Dermis microvascular lymphatic vessel endothelial cell (primary cell): ENCODE measurements at regions not wholly inside any gene's neighbourhood (a gene's known extent, or its start where the extent isn't known, plus 50 kb on each side); places are given as distances from the start of the nearest gene placed in this dataset.
"Not testable (repeated sequence)": the region's sequence is repeated elsewhere in the genome, so short reads cannot be mapped to it uniquely, and the experiment has no call there.

Source experiments
- DNase-seq, 2 donors: peaks; one replicate each; pipeline versions ENCODE4 v3.0.0 to v3.0.0-alpha.2; 2010; ENCODE audit warnings: low read depth in 2 of 2

GRCh38 chr6:43887906-43888683, 118.1 kb downstream of the VEGFA start:
- DNase-seq = no peak

GRCh38 chr6:43887340-43887858, 117.4 kb downstream of the VEGFA start:
- no peak for DNase-seq

DNA sequence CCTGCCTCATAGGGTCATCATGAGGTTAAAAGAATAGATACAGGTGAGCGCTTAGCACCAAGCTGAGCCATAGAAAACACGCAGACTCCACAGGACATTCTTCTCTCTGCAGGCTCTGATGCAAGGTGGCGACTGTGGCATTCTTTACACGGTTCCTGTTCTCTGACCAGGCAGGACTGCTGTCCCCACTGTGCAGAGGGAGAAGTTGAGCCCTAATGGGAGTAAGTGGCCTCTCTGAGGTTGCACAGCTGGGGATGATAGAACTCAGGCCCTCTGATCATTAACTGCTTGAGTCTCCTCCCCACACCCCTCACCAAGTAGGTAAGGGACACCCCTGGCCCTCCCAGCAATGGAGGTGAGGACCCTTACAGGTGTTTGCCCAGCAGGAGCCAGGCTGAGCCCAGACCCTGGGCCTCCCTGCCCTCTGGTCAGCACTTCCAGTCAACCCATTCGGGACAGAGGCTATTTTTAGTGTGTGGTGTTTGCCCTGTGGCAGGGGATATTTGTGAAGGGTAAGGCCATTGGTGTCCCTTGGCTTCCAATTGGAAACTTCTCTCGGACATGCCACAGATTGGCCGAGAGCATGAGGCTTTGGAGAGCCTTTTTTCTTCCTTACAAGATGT, 116.8 kb downstream of the VEGFA start:
- DNase-seq = no peak

DNA sequence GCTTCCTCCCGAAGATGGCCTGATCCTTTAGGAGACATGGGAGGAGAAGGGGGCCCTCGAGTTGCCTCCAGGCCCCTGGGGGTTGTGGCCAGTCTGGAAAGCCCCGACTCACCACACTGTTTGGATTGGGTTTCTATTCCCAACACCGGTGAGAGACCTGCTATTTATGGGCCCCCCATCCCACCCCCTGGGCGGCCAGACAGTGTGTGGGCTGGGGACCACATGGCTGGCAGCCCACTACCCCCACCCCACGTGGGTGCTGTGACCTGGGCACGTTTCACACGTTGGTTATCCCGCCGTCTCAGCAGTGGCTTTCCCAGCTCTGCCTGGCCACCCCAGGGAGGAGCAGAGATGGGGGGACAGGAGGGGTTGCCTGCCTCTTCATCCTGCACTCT, 116.1 kb downstream of the VEGFA start:
- DNase-seq = no peak

DNA sequence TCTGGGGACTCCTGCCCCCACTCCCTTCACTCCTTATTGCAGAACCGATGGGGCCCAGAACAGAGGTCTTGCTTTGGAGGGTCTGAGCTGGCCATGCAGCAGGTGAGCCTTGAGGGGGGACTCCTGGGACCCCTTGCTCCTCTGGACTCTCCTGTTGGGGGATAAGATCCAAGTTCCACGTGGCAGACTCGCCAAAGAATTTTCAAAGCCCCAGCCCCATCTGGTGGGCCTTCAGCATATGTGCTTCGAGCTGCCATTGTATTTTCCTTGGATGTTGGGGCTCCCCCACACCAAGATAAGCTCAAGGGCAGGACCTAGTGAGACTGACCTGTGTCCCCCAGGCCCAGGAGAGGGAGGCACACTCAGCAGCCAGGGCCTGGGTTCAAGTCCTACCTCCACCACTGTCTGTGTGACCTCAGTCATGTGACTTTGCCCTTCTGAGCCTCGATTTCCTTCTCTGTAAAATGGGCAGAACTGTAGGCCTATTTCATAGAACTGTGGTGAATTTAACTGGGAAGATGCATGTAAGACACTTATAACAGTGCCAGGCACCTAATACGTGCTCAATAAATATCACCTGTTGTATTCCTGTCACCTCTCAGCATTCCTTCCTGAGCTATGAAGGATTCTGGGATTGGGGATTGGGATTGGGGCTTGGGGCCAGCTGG, 115.5 kb downstream of the VEGFA start:
- DNase-seq = no peak

- DNase-seq = no peak
Measured at GRCh38 chr6:43884652-43885022, 114.6 kb downstream of the VEGFA start.

- DNase-seq = no peak
Measured at GRCh38 chr6:43883847-43884651, 114.0 kb downstream of the VEGFA start.

GRCh38 chr6:43882690-43883448, 112.9 kb downstream of the VEGFA start:
- DNase-seq = not testable (repeated sequence)

- no peak for DNase-seq
Measured at GRCh38 chr6:43880236-43881137, 110.5 kb downstream of the VEGFA start.

DNA sequence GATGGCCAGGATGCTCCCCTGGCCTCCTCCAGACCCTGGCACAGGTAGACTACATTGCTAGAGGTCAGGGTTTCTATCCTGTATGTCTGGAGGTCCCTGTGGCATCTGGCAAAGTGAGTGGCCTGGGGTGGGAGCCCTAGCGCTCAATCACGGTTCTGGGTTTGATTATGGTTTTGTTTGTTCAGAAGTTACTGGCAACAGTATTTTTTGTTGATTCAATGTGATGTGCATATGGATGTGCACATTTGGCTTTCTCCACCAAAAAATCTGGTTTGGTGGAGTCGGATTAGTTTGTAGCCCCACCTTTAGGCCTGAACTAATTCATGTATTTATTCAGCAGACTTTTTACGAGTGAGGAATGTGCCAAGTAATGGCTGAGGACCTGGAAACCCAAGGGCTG, 109.7 kb downstream of the VEGFA start:
- no peak for DNase-seq

DNA sequence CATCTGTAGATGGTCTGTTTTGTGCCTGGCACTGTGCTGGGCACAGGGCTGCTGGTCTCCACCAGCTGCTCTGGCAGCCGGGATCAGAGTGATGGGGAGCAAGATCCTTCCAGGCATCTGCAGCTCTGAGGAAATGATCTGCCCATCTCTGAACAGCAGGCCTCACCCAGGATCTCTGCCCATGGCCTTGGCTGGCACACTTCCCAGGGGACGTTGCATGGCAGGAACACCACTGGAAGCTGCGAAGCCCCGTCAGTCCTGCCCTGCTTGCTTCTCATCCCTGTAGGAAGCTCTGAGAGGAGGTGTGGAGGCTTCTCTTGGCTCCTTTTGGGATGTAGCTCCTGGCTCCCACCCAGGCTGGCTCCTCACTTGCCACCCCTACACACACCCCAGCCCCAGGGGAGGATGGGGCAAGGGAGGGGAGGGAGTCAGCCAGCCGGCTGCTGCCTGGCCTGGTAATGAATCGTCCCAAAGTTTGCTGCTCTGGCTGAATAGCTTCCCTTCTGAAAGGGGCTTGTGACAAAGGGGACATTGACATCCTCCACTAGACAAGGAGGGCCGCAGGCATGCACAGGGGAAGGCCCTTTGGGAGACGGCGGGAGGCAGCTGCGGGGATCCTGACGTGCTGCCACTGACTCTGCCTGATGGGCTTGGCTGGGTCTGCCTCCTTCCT, 108.9 kb downstream of the VEGFA start:
- no peak for DNase-seq

DNA sequence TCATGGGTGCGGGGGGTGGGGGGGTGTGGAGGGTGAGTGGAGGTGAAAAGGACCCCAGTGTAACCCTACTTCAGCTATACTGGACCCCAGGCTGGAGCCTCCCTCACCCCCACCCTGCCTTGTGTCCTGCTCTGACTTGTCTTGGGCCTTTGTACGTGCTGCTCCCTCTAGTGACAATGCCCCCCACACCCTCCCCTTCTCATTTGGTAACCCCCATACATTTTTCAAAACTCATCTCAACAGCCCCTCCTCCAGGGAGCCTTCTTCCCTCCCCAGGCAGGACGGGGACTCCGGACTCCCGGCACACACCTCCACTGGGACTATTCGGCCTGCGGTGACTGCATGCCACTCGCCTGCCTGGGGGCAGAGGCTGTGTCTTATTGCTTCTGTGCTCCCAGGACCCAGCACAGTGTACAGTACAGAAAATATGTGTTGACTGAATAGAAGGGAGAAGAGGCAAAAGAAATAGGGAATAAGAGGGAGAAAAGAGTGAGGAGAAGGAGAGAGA, 108.2 kb downstream of the VEGFA start:
- DNase-seq = no peak

GRCh38 chr6:43877463-43878126, 107.6 kb downstream of the VEGFA start:
- DNase-seq = no peak

GRCh38 chr6:43877036-43877435, 107.0 kb downstream of the VEGFA start:
- DNase-seq = no peak

GRCh38 chr6:43876602-43877001, 106.6 kb downstream of the VEGFA start:
- DNase-seq = no peak

DNA sequence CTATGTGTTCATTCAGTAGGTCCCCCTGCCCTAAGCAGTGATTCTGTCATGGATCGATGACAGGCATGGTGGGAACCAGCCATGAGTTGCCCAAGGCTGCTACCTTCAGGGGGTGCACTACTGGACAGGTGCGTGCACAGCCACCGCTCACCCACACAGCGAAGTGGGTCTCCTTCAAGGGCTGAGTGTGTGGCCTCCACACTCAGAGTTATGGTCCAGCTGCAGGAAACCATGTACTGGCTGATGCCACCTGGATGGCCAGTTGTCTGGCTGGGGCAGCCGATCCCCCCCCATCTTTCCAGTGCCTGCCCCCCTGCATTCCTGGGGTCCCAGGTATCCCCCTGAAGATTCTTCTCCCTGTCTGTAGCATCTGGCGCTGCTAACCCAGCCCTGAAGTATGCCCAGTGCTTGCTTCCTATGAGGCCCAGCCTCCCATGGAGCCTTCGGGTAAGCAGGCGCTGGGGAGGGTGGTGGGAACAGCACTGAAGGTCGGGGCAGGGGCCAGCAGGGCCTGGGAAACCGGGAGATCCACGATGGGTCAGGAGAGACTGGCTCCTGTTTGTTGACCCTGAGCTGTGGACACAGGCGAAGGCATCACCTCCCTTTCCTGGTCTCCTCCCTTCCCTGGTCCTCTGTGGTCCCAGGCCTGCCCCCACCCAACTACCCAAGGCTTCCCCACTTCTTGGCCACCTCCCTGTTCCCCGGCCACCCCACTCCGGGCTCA, 106.0 kb downstream of the VEGFA start:
- DNase-seq = no peak

DNA sequence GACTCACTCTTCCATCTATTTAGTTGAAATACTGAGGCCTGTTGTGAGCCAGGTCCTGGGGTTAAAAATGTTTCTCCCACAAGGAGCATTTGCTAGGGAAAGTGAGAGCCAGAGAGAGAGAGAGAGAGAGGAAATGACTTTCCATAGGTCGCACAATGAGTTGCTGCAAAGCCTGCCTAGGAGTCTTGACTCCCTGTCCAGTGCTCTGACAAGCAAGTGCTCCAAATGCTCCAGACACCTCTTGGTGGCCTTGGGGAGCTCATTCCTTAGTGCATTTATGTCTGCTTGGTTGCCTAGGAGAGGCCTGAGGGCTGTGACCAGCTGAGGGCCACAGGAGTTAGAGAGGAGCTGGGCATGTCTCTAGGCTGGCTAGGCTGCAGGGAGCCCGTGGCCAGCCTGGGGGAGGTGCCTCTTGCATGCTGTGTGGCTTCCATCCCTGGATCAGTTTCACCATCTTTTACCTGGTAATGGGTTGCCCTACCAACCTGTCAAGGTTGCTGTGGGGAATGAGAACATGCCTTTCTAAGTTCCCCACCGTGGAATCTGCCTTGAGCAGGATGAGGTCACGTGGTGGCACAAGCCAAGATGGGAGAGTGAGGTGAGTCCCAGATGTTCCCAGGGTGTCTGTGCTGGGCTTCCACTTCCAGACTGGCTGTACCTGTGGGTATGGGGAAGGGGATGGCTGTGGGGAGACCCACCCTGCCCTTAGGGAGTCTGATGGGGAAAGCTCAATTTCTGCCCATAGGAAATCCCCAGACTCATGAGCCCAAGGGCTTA, 105.0 kb downstream of the VEGFA start:
- DNase-seq = no peak
